ENCODE measurements at regions not wholly inside any gene's neighbourhood (a gene's known extent, or its start where the extent isn't known, plus 50 kb on each side); places are given as distances from the start of the nearest gene placed in this dataset.

DNA sequence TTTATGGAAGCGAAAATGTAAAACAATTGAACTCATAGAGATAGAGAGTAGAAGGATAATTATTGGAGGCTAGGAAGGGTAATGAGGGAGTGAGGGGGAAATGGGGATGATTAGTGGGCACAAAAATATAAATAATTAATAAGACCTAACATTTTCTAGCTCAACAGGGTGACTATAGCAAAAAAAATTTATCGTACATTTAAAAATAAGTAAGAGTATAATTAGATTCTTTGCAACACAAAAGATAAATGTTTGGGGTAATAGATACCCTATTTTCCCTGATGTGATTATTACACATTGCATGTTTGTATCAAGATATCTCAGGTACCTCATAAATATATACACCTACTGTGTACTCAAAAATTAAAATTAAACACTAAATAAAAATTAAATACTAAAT, 1070.0 kb downstream of the LRFN5 start:
- DNase-seq = no peak
- Histone ChIP-seq H3K18ac (ENCODE audit: low read depth in 1 of 2, low read length in 2 of 2) (no peak overlapping the region), H3K27me3 (ENCODE audit: control insufficient read depth in 1 of 2, insufficient read depth in 1 of 2, low read length in 2 of 2) (no peaks in the 10 kb centered on the region), H4K8ac (ENCODE audit: low read length) (no peak overlapping the region), H2BK12ac (ENCODE audit: low read length in 2 of 2) (no peak overlapping the region), H3K4ac (ENCODE audit: low read depth in 1 of 2, low read length in 2 of 2) (no peak overlapping the region), H3K27ac (ENCODE audit: low read length, poor library complexity, severe bottlenecking) (no peak overlapping the region), H3K4me2 (ENCODE audit: low read length, poor library complexity, severe bottlenecking) (no peak overlapping the region), H2BK15ac (ENCODE audit: low read depth, poor library complexity, severe bottlenecking) (no peak overlapping the region), H2BK120ac (ENCODE audit: low read depth, low read length) (no peak overlapping the region), H2AFZ (ENCODE audit: low read depth, low read length) (no peak overlapping the region), H3K9ac (ENCODE audit: low read length) (no peak overlapping the region), H2AK5ac (ENCODE audit: low read length, severe bottlenecking) (no peak overlapping the region), H3K9me3 (ENCODE audit: control insufficient read depth, low read length) (no peaks in the 10 kb centered on the region), H3K14ac (ENCODE audit: low read length in 2 of 2) (no peak overlapping the region), H3K79me1 (replicated peaks; ENCODE audit: low read length, poor library complexity, severe bottlenecking) (no peaks in the 10 kb centered on the region), H3K36me3 (ENCODE audit: control insufficient read depth in 1 of 2, insufficient read depth in 2 of 2, low read depth in 1 of 2, low read length in 2 of 2) (no peaks in the 10 kb centered on the region), H3K4me3 (ENCODE audit: insufficient read depth in 1 of 2, low read depth in 1 of 2, low read length in 2 of 2) (no peak overlapping the region), H4K91ac (ENCODE audit: low read length) (no peak overlapping the region), H2BK5ac (ENCODE audit: low read depth, low read length, poor library complexity, severe bottlenecking) (no peak overlapping the region), H3K23ac (ENCODE audit: low read length in 2 of 2) (no peak overlapping the region), H3K4me1 (ENCODE audit: control insufficient read depth, insufficient read depth, low read depth, low read length) (no peaks in the 10 kb centered on the region)
- WGBS = 100% methylated on average over 1 of the region's 2 CpGs

- Histone ChIP-seq H3K4me1 (ENCODE audit: control insufficient read depth, insufficient read depth, low read depth, low read length) (no peaks in the 10 kb centered on the region), H3K4me2 (ENCODE audit: low read length, poor library complexity, severe bottlenecking) (no peak overlapping the region), H3K9me3 (ENCODE audit: control insufficient read depth, low read length) (no peaks in the 10 kb centered on the region), H2BK12ac (ENCODE audit: low read length in 2 of 2) (no peak overlapping the region), H4K8ac (ENCODE audit: low read length) (no peak overlapping the region), H3K27me3 (ENCODE audit: control insufficient read depth in 1 of 2, insufficient read depth in 1 of 2, low read length in 2 of 2) (no peaks in the 10 kb centered on the region), H3K18ac (ENCODE audit: low read depth in 1 of 2, low read length in 2 of 2) (no peak overlapping the region), H3K23ac (ENCODE audit: low read length in 2 of 2) (no peak overlapping the region), H3K9ac (ENCODE audit: low read length) (no peak overlapping the region), H3K4ac (ENCODE audit: low read depth in 1 of 2, low read length in 2 of 2) (no peak overlapping the region), H3K27ac (ENCODE audit: low read length, poor library complexity, severe bottlenecking) (no peak overlapping the region), H3K14ac (ENCODE audit: low read length in 2 of 2) (no peak overlapping the region), H2AFZ (ENCODE audit: low read depth, low read length) (no peak overlapping the region), H3K4me3 (ENCODE audit: insufficient read depth in 1 of 2, low read depth in 1 of 2, low read length in 2 of 2) (no peak overlapping the region), H3K79me1 (replicated peaks; ENCODE audit: low read length, poor library complexity, severe bottlenecking) (no peaks in the 10 kb centered on the region), H4K91ac (ENCODE audit: low read length) (no peak overlapping the region), H2BK5ac (ENCODE audit: low read depth, low read length, poor library complexity, severe bottlenecking) (no peak overlapping the region), H2BK120ac (ENCODE audit: low read depth, low read length) (no peak overlapping the region), H2AK5ac (ENCODE audit: low read length, severe bottlenecking) (no peak overlapping the region), H3K36me3 (ENCODE audit: control insufficient read depth in 1 of 2, insufficient read depth in 2 of 2, low read depth in 1 of 2, low read length in 2 of 2) (no peaks in the 10 kb centered on the region), H2BK15ac (ENCODE audit: low read depth, poor library complexity, severe bottlenecking) (no peak overlapping the region)
- no peak for DNase-seq
These were observed 1067.3 kb downstream of the LRFN5 start for GRCh38 chr14:42673963-42674362.

GRCh38 chr14:42671636-42672035, 1065.0 kb downstream of the LRFN5 start:
- no peak overlapping the region for H2BK120ac ChIP-seq (ENCODE audit: low read depth, low read length)
- no peak overlapping the region for H3K4ac ChIP-seq (ENCODE audit: low read depth in 1 of 2, low read length in 2 of 2)
- H2BK15ac ChIP-seq (ENCODE audit: low read depth, poor library complexity, severe bottlenecking) = no peak overlapping the region
- H4K91ac ChIP-seq (ENCODE audit: low read length) = no peak overlapping the region
- H3K4me1 ChIP-seq (ENCODE audit: control insufficient read depth, insufficient read depth, low read depth, low read length) = no peaks in the 10 kb centered on the region
- H4K8ac ChIP-seq (ENCODE audit: low read length) = no peak overlapping the region
- no peaks in the 10 kb centered on the region for H3K79me1 ChIP-seq (replicated peaks; ENCODE audit: low read length, poor library complexity, severe bottlenecking)
- H3K14ac ChIP-seq (ENCODE audit: low read length in 2 of 2) = no peak overlapping the region
- no peak overlapping the region for H3K4me2 ChIP-seq (ENCODE audit: low read length, poor library complexity, severe bottlenecking)
- H3K4me3 ChIP-seq (ENCODE audit: insufficient read depth in 1 of 2, low read depth in 1 of 2, low read length in 2 of 2) = no peak overlapping the region
- H3K18ac ChIP-seq (ENCODE audit: low read depth in 1 of 2, low read length in 2 of 2) = no peak overlapping the region
- no peak overlapping the region for H2AFZ ChIP-seq (ENCODE audit: low read depth, low read length)
- DNase-seq = peak; percentile 8
- no peak overlapping the region for H3K9ac ChIP-seq (ENCODE audit: low read length)
- H3K36me3 ChIP-seq (ENCODE audit: control insufficient read depth in 1 of 2, insufficient read depth in 2 of 2, low read depth in 1 of 2, low read length in 2 of 2) = no peaks in the 10 kb centered on the region
- no peak overlapping the region for H2AK5ac ChIP-seq (ENCODE audit: low read length, severe bottlenecking)
- H2BK5ac ChIP-seq (ENCODE audit: low read depth, low read length, poor library complexity, severe bottlenecking) = no peak overlapping the region
- no peak overlapping the region for H3K23ac ChIP-seq (ENCODE audit: low read length in 2 of 2)
- no peaks in the 10 kb centered on the region for H3K9me3 ChIP-seq (ENCODE audit: control insufficient read depth, low read length)
- H2BK12ac ChIP-seq (ENCODE audit: low read length in 2 of 2) = no peak overlapping the region
- H3K27ac ChIP-seq (ENCODE audit: low read length, poor library complexity, severe bottlenecking) = no peak overlapping the region
- no peaks in the 10 kb centered on the region for H3K27me3 ChIP-seq (ENCODE audit: control insufficient read depth in 1 of 2, insufficient read depth in 1 of 2, low read length in 2 of 2)

DNA sequence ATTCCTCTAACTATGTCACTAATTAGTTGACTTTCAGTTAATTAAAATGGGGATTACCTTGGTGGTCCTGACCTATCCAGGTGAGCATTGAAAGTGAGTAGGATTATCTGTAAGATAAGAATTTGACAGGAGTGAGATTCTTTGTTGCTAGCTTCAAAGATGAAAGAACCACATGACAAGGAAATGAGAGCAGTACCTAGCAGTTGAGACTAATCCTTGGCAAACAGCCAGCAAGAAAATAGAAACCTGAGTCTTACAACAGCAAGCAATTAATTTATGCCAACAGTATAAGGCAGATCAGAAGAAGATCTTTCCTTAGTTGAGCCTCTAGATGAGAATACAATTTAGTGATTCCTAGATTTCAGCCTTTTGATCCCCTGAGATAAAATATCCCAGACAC, 1058.4 kb downstream of the LRFN5 start:
- H4K8ac ChIP-seq (ENCODE audit: low read length) = no peak overlapping the region
- no peak overlapping the region for H3K4ac ChIP-seq (ENCODE audit: low read depth in 1 of 2, low read length in 2 of 2)
- H2AK5ac ChIP-seq (ENCODE audit: low read length, severe bottlenecking) = no peak overlapping the region
- no peaks in the 10 kb centered on the region for H3K4me1 ChIP-seq (ENCODE audit: control insufficient read depth, insufficient read depth, low read depth, low read length)
- H2AFZ ChIP-seq (ENCODE audit: low read depth, low read length) = no peak overlapping the region
- no peaks in the 10 kb centered on the region for H3K36me3 ChIP-seq (ENCODE audit: control insufficient read depth in 1 of 2, insufficient read depth in 2 of 2, low read depth in 1 of 2, low read length in 2 of 2)
- no peak overlapping the region for H2BK12ac ChIP-seq (ENCODE audit: low read length in 2 of 2)
- no peak overlapping the region for H3K27ac ChIP-seq (ENCODE audit: low read length, poor library complexity, severe bottlenecking)
- H4K91ac ChIP-seq (ENCODE audit: low read length) = no peak overlapping the region
- no peak overlapping the region for H3K14ac ChIP-seq (ENCODE audit: low read length in 2 of 2)
- no peak overlapping the region for H3K23ac ChIP-seq (ENCODE audit: low read length in 2 of 2)
- no peak overlapping the region for H3K9ac ChIP-seq (ENCODE audit: low read length)
- H2BK120ac ChIP-seq (ENCODE audit: low read depth, low read length) = no peak overlapping the region
- no peak for DNase-seq
- no peak overlapping the region for H3K4me3 ChIP-seq (ENCODE audit: insufficient read depth in 1 of 2, low read depth in 1 of 2, low read length in 2 of 2)
- no peak overlapping the region for H2BK15ac ChIP-seq (ENCODE audit: low read depth, poor library complexity, severe bottlenecking)
- H3K18ac ChIP-seq (ENCODE audit: low read depth in 1 of 2, low read length in 2 of 2) = no peak overlapping the region
- H3K9me3 ChIP-seq (ENCODE audit: control insufficient read depth, low read length) = no peaks in the 10 kb centered on the region
- no peak overlapping the region for H3K4me2 ChIP-seq (ENCODE audit: low read length, poor library complexity, severe bottlenecking)
- H3K79me1 ChIP-seq (replicated peaks; ENCODE audit: low read length, poor library complexity, severe bottlenecking) = no peaks in the 10 kb centered on the region
- no peaks in the 10 kb centered on the region for H3K27me3 ChIP-seq (ENCODE audit: control insufficient read depth in 1 of 2, insufficient read depth in 1 of 2, low read length in 2 of 2)
- H2BK5ac ChIP-seq (ENCODE audit: low read depth, low read length, poor library complexity, severe bottlenecking) = no peak overlapping the region

All from mesenchymal stem cell (in vitro differentiated cells and primary cell).